HL-60 (cell line): ENCODE measurements at regions not wholly inside any gene's neighbourhood (a gene's known extent, or its start where the extent isn't known, plus 50 kb on each side); places are given as distances from the start of the nearest gene placed in this dataset.

Experiments used
- DNase-seq, 2 experiments: peaks; one replicate each; pipeline ENCODE4 v3.0.0-alpha.2; 2010 to 2020; ENCODE audit warnings: low read depth in 1 of 2, low spot score in 1 of 2
- H3K27ac ChIP-seq: fragments of 250-450 bp; sonication (Bioruptor Pico); replicated peaks from 2 replicates; pipeline ENCODE4 v1.5.1; 2020; ENCODE audit warnings: mild to moderate bottlenecking, moderate library complexity
- H3K27me3 ChIP-seq: fragments of 250-450 bp; sonication (Bioruptor Pico); 2 replicates; pipeline ENCODE4 v1.5.1; 2021; ENCODE audit warnings: mild to moderate bottlenecking, moderate library complexity; ENCODE audit not compliant: insufficient read depth, poor library complexity, severe bottlenecking
- H3K4me3 ChIP-seq: replicated peaks from 2 replicates; pipeline ENCODE4 v1.5.1; 2011; ENCODE audit warnings: mild to moderate bottlenecking, control low read depth, low read length; ENCODE audit not compliant: insufficient read depth
- CTCF ChIP-seq: IDR thresholded peaks from one replicate; pipeline ENCODE4 v1.5.1; 2011; ENCODE audit warnings: low read length, control low read depth, inconsistent platforms; ENCODE audit not compliant: insufficient read depth
- GABPA ChIP-seq: IDR thresholded peaks from 2 replicates; pipeline ENCODE4 v1.6.1; 2012; ENCODE audit warnings: low read depth
- POLR2AphosphoS5 ChIP-seq: IDR thresholded peaks from 2 replicates; pipeline ENCODE4 v1.6.1; 2012; ENCODE audit warnings: low read depth
- SPI1 ChIP-seq: IDR thresholded peaks from 2 replicates; pipeline ENCODE4 v1.6.1; 2012; ENCODE audit warnings: low read depth, mild to moderate bottlenecking, borderline replicate concordance
- TF ChIP-seq, protein P1 (sequence below): IDR thresholded peaks from 2 replicates; pipeline ENCODE4 v1.6.1; 2012; ENCODE audit warnings: low read depth; ENCODE audit not compliant: insufficient replicate concordance

GRCh38 chr1:30164693-30165092, 558.7 kb downstream of the MATN1 start:
- TF ChIP-seq, protein P1, sequence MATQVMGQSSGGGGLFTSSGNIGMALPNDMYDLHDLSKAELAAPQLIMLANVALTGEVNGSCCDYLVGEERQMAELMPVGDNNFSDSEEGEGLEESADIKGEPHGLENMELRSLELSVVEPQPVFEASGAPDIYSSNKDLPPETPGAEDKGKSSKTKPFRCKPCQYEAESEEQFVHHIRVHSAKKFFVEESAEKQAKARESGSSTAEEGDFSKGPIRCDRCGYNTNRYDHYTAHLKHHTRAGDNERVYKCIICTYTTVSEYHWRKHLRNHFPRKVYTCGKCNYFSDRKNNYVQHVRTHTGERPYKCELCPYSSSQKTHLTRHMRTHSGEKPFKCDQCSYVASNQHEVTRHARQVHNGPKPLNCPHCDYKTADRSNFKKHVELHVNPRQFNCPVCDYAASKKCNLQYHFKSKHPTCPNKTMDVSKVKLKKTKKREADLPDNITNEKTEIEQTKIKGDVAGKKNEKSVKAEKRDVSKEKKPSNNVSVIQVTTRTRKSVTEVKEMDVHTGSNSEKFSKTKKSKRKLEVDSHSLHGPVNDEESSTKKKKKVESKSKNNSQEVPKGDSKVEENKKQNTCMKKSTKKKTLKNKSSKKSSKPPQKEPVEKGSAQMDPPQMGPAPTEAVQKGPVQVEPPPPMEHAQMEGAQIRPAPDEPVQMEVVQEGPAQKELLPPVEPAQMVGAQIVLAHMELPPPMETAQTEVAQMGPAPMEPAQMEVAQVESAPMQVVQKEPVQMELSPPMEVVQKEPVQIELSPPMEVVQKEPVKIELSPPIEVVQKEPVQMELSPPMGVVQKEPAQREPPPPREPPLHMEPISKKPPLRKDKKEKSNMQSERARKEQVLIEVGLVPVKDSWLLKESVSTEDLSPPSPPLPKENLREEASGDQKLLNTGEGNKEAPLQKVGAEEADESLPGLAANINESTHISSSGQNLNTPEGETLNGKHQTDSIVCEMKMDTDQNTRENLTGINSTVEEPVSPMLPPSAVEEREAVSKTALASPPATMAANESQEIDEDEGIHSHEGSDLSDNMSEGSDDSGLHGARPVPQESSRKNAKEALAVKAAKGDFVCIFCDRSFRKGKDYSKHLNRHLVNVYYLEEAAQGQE: no peak
- no peak for TF ChIP-seq SPI1
- no peak for TF ChIP-seq GABPA
- no peak for TF ChIP-seq POLR2AphosphoS5
- TF ChIP-seq CTCF: no peak
- H3K4me3 ChIP-seq: no peak overlapping the region
- H3K27me3 ChIP-seq: peaks cover 5% of the 10 kb centered on the region
- H3K27ac ChIP-seq: no peak overlapping the region
- no peak for DNase-seq

GRCh38 chr1:30162565-30162964, 560.8 kb downstream of the MATN1 start:
- no peak overlapping the region for H3K27ac ChIP-seq
- peaks cover 5% of the 10 kb centered on the region for H3K27me3 ChIP-seq
- no peak for DNase-seq
- TF ChIP-seq POLR2AphosphoS5: no peak
- TF ChIP-seq, protein P1: no peak
- no peak overlapping the region for H3K4me3 ChIP-seq

- no peak for DNase-seq
- H3K27ac ChIP-seq: no peak overlapping the region
- TF ChIP-seq, protein P1: no peak
- TF ChIP-seq CTCF (no peak), GABPA (no peak), POLR2AphosphoS5 (no peak), SPI1 (no peak)
- H3K27me3 ChIP-seq: peaks cover 5% of the 10 kb centered on the region
- H3K4me3 ChIP-seq: no peak overlapping the region
Measured at GRCh38 chr1:30161953-30162352, 561.4 kb downstream of the MATN1 start.
